A204.1 (cell line): ENCODE measurements at regions not wholly inside any gene's neighbourhood (a gene's known extent, or its start where the extent isn't known, plus 50 kb on each side); places are given as distances from the start of the nearest gene placed in this dataset.
"Not testable (repeated sequence)": the region's sequence is repeated elsewhere in the genome, so short reads cannot be mapped to it uniquely, and the experiment has no call there.

Experiments used
- FAIRE-seq: peaks from 2 replicates; lab custom pipeline; 2012; peaks lifted over from hg19 to GRCh38; lab: Jason Lieb, UNC

DNA sequence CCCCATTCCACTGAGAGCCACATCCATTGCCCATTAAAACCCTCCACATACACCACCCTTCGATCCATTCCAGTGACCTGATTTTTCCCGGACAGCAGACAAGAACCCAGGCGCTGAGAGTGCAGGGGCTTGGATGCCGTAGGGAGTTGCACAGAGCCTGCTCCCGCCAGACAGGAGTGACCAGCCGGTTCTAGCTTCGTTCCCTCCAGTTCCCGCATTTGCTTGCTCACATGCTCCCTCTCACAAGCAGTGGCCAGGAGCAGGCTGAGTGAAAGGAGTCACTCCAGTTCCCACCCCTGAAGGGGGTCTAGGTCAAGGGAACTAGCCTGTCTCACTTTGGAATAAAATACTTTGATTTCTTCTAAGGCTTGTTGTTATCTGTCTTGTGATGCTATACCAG is 119.5 kb downstream of the SKIDA1 start:
- FAIRE-seq, result no peak

DNA sequence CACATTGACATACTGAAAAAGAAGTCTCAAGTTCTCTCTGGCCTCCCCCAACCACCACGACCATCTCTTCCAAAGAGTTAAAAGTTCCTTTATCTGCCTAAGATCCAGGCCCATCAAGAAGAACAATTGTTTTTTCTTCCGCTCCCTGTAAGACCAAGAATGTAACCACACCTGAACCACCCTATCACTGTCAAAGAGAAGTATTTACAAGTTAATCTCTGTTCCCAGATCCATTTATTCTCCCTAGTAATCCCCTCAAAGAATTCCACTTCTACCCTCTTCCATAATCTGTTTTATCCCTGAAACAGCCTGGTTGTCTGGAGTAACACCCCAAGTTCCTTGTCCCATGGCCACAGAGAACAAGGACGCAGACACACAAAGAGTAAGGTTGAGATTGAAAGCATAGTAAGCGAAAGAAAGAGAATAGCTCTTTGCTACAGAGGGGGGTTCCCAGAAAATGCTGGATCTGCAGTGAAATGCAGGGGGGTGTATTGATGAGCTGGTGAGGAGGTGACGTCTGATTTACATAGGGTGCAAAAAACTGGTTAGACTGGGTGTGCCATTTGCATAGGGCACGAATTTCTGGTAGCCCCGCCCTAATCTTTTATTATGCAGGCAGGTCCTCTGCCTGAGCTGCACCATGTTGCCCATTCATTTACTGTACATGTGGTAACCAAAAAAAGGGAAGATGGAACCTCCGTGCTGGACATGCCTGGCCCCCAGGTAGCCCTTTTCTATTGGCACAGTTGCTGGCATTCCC is 122.0 kb downstream of the SKIDA1 start:
- no peak for FAIRE-seq

DNA sequence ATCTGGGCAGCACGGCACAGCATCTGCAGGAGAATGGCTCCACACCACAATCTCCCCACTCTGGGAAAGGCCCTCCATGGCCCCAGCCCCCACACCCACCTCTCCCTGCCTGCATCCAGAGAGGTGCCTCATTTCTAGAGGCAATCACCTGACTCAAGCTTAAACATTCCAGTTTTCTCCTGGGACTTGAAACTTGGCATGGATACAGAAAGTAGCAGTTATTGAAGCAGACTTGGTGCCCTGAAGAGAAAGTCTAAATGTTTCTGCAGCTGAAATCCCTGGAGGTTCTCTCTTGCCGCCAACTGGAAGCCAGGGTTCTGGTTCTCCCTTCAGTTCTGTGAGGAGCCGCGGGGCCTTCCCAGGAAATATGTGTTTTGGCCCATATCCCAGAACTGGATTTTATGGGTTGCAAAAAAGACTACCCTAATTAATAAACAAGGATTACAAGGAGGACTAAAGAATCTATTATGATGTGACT is 122.8 kb downstream of the SKIDA1 start:
- FAIRE-seq, result no peak

DNA sequence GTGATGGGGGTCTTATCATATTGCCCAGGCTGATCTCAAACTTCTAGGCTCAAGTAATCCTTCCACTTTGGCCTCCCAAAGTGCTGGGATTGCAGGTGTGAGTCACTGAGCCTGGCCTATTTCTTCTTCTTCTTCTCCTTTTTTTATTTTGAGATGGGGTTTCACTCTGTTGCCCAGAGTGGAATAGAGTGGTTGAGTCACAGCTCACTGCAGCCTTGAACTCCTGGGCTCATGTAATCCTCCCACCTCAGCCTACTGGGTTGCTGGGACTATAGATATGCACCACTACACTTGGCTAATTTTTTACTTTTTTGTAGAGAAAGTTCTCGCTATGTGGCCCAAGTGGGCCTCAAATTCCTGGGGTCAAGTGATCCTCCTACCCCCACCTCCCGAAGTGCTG is 124.3 kb downstream of the SKIDA1 start:
- no peak for FAIRE-seq

DNA sequence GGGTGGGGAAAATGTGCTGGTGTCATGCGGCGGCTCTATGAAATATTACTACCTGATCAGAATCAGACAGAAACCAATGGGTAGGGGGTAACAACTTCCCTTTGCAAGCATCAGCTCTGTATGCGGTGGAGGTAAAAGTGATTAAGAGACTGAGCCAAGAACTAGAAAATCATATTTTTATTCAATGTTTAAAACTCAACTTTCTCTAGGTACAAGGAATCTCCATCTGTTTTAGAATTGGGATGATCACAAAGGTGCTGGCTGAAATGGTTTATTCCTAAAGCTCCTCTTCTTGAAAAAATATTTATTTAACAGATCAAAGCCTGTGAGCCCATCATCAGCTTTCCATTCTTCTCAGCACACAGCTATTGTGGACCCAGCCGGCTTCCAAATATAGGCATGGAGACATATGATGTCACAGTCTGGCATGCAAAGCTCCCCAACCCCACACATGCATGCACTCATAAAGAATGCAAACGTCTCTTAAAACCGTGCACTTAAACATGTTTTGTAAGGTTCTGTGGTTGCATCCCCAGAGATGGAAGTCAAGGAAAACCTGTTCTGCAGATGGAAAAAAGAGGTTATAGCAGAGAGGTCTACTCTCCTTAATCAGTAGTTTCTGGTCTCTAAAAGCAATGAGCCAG is 126.0 kb downstream of the SKIDA1 start:
- no peak for FAIRE-seq

DNA sequence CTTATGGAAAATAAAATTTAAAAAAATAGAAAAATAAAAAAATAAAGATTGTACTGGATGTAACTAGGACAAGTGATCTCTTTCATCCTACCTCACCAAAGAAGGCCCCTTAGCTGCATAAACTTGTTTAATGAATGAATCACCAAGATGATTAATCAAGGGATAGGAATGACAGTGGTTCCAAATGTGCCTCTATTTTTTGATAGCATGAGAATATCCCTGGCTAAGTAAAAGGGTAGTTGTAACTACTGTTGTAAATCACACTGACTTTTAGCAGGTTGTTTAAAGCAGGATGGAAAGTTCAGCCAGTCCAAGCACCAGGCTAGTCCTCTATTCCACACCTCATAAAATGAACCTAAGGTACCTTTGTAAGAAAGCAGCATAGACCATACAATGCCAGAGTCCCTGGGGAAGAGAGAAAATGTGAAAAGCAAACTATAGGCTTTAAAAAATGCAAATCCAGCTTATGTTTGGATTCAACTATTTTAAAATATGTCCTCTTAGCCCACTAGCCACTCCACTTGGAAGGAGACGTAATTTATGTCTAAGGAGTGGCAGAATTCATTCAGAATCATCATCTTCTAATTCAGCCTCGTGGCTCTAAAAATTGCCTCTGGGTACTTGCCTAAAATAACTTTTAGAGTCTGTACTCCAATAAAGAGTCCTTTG is 126.8 kb downstream of the SKIDA1 start:
- no peak for FAIRE-seq

DNA sequence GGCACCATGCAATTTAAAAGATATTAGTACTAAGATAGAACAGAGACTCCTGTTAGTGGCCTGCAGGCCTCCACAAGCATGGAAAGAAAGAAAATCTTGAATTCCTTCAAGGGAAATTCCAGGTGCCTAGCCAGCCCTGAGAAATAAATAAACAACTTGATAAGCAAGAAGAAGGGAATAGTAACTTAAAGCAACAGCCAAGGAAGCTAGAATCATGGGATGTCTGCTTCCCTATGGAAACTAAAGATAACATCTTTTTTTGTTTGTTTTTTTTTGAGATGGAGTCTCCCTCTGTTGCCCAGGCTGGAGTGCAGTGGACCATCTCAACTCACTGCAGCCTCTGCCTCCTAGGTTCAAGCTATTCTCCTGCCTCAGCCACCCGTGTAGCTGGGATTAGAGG is 128.6 kb downstream of the SKIDA1 start:
- FAIRE-seq, result no peak

DNA sequence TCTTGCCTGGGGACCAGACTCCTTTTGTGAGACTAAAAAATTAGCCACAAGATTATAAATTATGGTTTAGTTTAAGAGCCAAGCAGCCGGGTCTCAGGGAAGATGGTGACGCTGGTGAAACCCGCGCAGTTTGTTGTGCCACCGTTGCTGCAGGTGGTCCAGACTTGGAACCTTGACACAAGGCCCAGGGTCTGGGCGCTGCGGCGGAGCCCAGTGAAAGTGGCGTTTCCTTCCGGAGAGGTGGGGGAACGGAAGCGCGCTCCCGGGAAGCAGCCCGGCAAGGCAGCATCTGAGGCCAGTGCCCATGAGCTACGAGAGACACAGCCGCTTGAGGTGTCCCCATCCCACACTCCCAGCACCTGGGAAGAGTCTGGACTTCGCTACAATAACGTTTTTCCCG is 131.6 kb downstream of the SKIDA1 start:
- FAIRE-seq, result no peak

DNA sequence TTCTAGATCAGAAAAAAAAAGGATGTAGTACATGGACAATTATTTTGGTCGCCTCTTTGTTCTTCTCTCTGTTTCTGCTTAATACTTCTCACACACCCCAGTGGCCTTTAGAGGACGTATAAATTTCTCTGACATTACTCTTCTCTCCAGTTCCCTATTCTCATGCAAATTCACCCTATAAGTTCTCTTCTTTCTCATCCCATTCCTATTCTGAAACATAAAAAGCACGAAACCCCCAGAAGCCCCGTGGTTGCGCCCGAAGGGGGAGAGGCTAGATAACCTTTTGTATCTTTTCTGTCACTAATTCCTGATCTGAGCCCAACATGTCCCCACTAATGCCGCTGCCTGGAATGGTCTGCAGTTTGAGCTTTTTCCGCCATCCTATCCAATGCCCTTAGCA is 136.9 kb downstream of the SKIDA1 start:
- FAIRE-seq, result no peak

DNA sequence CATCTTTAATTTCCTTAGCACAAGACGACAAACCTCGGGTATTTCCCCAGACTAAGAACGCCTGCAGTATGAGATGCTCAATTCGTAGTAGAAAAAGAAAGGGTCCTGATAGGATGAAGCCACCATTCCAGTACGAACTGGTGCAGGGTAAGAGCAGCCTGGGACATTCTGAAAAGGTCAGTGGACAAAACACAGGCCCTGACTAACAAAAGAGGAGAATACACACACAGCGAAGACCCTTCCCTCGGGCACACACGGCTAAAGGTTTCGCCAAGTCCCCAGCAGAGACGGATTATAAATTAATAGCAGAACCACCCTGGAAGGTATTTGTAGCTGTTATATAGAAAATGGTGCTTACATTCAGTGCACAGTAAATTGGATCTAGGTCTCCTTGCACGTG is 137.6 kb downstream of the SKIDA1 start:
- no peak for FAIRE-seq

DNA sequence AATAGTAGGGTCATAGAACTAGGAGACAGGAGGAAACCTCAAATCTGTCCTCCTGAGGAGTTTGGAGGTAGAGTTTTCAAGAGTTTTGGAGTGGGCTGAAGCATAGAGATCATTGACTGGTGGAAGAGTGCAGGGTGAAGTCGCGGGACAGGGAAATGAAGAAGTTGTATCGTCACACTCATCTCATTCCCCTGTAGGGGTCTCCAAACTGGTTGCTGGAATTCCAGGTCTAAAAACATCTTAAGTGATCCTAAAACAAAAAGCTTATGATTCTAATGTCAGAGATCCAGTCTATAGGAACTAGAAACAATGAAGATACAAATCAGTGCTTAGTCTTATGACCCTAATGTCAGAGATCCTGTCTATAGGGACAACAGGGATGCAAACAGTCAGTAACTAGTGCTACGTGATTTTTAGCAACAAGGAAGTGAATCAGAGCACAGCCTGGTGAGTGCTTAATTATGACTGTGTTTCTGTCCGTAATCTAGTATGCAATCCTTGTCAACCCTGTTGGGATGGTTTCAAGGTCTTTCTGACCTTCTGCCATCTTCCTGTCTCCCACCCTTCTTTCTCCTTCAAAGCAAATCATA is 139.4 kb downstream of the SKIDA1 start:
- FAIRE-seq, result no peak

DNA sequence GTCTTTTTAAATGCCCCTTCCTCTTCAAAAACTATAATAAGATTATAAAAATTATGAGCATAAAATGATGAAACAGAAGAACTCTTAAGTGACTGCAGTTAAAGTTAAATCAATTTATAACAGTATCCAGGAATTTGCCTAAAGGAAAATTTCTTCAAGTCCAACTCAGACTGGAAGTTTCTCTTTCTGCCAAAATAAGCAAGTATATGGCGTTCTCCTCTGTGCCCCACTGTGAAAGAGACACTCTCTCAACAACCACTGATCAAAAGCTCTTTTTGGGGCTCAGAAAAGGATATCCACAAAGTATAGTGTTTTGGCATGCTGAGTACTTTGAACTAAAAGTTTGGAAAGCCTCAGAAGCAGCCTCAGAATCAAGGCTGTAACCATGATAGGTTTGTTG is 139.9 kb downstream of the SKIDA1 start:
- FAIRE-seq, result no peak

DNA sequence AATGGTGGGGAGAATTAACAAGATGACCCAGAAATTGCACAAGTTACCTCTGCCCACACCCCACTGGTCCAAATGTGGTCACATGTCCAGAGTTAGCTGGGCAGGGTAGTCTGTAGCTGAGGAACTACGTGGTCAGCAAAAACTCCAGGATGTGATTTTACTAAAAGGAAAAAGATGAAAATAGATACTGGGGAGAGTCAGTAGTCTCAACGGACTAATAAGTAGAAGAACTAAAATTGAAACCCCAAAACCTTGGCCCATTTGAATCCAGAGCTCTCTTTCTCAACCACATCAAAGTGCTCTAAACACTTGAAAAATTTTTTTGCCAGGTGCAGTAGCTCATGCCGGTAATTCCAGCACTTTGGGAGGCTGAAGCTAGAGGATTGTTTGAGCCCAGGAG is 146.3 kb downstream of the SKIDA1 start:
- FAIRE-seq, result no peak

DNA sequence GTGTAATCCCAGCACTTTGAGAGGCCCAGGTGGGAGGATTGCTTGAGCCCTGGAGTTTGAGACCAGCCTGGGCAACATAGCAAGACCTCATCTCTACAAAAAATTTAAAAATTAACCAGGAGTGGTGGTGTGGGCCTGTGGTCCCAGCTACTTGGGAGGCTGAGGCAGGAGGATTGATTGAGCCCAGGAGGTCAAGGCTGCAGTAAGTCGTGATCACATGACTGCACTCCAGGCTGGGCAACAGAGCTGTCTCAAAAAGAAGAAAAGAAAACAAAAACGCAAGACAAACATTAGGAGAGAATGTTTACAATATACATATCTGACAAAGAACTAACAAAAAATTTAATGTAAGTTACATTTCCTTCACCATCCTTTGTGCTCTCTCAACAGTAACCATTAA is 150.2 kb downstream of the SKIDA1 start:
- not testable (repeated sequence) for FAIRE-seq

DNA sequence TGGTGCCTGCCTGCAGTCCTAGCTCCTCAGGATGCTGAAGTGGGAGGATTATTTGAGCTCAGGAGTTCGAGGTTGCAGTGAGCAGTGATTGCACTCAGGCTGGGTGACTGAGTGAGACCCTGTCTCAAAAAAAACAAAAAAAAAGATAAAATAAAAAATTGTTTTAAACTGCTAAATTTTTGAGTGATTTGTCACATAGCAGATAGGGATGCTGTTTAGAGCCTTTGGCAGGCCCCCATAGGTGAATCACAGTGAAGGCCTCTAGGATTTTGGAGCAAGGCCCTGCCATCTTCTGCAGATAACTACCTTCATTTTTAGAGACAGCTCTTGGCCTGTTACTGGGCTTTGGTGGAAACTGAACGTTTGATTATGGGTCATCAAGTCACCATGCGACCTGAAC is 151.6 kb downstream of the SKIDA1 start:
- not testable (repeated sequence) for FAIRE-seq

DNA sequence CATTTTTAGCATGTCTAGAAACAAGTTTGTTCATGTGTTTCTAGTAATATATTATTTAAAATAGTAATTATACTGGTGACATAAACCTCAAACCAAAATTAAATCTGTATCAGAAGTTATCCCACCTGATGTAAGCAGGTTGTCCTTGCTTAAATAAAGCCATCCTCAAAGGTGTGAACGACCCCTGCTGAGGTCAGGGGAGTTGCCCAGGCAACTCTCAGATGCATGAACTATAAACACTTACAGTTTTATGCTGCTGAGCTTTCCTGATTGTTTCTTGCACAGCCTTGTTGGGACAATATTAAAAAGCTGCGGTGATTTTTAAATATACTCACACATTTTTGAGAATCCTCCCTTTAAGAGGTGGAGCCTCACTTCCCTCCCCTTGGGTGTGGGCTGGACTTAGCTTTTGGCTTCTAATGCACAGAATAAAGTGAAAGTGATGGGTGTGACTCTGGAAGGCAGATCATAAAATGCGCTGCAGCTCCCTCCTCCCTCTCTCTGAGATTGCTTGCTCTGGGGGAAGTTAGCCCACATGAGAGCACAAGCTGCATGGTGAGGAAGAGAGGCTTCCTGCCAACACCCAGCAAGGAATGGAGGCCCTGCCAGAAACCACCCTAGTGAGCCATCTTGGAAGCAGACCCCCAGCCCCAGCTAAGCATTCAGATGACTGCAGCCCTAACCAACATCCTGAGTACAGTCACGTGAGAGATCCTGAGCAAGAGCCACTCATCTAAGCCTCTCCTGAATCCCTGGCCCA is 152.7 kb downstream of the SKIDA1 start:
- FAIRE-seq, result peak; percentile 97

DNA sequence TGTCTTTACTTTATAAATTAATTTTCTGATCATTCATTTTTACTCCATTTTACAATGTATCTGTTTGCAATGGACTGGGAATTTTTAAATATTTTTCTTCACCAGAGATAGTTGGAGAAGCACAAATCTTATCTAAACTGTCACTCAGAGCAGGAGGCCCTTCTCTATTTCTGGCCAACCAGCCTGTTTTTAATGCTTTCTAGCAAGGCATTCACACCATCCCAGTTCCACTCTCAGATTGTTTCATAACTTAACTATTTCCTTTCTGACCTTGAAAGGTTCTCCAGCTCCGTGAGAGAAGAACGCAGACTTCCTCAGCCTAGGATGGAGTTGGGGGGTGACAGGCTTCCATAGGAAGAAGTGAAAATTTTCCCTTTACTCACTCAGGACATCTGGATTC is 155.8 kb downstream of the SKIDA1 start:
- no peak for FAIRE-seq

DNA sequence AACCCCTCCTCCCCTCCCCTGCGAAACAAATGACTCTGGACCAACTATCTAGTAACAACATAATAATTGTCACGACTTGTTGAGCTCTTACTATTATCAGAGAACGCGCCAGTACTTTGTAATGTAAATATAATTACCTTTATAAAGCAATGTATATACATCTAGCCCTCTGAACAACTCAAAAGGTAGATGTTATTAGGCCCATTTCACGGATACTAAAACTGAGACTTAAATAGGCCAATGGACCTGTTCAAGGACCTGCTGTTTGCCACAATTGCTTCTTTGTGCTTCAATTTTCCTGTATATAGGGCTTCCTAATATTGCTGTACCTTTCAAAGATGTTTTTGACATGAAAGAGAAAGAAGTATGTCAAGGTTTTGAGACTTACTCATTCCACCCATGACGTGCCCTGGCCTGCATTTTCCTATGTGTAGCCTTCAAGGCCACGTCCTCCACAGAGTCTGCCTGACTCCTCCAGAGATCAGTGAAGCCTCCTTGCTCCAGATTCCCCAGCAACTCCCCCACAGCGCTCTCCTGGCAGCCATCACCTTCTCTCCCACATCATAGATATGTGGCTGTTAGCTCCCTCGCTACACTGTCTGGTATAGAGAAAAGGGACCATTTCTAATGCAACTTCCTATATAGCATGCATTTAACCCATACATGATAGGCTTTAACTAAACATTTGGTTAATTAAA is 156.6 kb downstream of the SKIDA1 start:
- no peak for FAIRE-seq

DNA sequence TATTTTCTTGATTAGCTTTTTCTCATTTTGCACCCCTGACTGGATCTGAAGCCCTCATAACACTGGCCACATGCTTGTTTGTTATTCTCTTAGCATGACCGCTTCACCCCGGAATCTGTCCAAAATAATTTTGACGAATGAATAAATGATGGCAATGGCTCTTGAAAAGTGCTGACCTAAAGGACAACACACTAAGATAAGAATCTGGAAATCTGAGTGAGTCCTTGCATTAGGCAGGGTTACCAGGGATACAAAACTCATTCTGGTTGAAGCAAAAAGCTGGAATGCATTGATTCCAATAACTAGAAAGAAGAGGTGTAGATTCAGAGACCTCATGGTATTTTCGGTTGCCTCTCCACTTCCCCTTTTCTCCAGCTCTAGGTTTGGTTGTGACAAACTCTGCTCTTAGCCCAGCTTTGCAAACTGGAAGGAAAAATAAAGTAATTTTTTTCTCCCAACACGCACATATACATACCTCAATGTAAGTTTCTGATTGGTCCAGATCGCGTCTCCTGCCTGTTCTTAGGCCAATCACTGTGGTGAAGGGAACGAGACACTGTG is 157.4 kb downstream of the SKIDA1 start:
- no peak for FAIRE-seq

DNA sequence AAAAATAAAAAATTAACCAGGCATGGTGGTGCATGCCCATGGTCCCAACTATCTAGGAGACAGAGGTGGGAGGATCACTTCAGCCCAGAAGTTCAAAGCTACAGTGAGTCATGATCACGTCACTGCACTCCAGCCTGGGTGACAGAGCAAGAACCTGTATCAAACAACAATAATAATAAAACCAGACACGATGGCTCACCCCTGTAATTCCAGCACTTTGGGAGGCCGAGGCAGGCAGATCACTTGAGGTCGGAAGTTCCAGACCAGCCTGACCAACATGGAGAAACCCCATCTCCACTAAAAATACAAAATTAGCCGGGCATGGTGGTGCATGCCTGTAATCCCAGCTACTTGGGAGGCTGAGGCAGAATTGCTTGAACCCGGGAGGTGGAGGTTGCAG is 159.4 kb downstream of the SKIDA1 start:
- not testable (repeated sequence) for FAIRE-seq
